Tongue (tissue), 1 donor: ENCODE measurements at regions not wholly inside any gene's neighbourhood (a gene's known extent, or its start where the extent isn't known, plus 50 kb on each side); places are given as distances from the start of the nearest gene placed in this dataset.

Experiments
- DNase-seq: peaks from one replicate; pipeline ENCODE4 v3.0.0-alpha.2; 2015

- DNase-seq: peak; percentile 43
Measured at GRCh38 chr15:27702581-27702980, 396.5 kb downstream of the OCA2 start.

DNA sequence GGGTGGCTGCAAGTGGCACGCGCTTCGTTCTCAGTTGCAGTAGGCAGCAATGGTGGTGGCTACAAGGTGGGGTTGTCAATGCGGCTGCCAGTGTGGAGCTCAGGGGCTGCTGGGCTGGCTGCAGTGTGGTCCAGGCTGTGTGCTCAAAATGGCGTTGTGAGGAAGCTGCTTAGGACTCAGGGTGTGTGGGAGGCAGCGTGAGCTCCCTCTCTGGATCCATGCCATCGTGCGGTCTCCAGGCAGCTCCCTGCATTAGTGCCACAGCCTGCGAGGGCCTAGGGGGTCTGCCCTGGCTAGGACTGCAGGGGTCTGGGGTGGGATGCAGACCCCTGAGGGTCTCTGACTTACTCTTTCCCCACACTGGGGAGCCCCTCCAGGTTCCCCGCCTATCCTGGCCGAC, 397.2 kb downstream of the OCA2 start:
- no peak for DNase-seq

- DNase-seq: no peak
Measured at GRCh38 chr15:27701014-27701413, 398.1 kb downstream of the OCA2 start.

DNA sequence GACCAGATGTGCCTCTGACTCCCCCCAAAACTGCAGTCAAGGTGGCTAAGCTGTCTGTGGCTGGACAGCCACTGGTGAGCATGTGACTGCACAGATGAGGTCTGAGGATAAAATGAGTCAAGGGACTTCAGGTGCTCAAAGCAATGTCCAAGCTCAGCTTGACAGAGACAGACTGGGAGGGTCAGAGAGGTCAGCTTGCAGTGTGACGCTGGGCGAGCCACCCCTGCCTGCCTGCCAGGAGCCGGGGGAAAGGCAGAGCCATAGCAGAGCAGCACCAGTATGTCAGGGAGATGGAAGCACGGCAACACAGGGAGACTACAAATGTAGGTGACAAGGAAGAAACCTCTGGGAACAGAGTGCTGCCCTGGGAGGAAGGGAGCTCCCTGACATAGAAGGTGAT, 399.4 kb downstream of the OCA2 start:
- no peak for DNase-seq

DNA sequence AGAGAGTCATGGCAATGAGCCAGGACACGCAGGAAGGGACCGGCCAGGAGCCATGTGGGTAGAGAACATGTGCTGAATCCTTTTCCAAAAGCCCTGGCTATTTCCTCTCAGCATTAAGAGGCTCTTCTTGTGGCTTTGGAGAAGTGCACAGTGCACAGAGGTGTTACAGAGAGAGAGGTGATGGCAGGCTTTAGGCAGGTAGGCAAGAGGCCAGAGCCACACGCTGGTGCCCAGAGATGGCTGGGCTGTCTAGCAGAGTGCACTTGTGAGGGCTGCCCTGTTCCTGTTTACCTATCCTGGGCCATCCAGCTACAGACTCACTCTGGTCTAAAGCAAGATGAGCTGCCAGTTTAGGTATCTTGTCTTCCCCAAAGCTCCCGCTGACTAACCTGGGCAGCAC, 402.6 kb downstream of the OCA2 start:
- no peak for DNase-seq

DNA sequence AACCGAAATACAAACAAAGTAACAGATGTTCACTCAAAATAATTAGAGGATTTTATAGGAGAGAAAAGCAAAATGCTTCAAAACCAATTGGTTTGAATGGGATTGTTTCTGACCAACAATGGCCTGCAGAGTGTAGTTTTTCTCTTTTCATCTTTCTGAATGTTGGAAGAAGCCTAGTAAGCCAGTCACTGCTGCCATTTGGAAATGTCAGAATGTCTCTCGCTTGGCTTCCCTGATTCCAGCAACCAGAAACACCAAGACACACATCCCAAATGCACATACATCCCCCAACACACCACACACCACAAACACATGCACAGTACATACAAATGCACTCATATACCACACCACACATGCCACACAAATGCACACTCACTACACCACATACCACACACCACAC, 403.4 kb downstream of the OCA2 start:
- no peak for DNase-seq

DNA sequence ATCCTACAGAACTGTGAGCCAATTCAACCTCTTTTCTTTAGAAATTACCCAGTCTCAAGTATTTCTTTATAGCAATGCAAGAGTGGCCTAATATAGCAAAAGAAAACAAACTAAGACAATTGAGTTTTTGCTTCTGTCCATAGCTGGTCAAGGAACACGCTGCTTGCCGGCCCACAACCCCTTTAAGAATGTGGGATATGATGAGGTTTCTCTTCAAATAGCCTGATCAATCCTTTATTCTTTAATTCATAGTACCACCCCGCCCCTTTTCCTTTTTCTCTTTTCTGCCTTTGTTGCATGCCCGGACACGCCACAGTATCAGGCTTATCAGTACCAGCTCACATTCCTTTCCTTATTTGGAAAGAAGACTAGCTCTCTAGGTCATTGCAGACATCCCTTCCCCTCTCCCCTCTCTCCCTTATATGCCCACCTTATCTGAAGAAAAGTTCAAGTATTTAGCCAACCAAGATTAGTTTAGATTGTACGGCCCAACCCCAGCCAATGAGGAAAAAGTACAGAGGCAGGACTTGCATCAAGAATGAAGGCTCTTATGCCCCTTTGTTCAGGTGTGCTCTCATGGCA, 404.5 kb downstream of the OCA2 start:
- DNase-seq: no peak

GRCh38 chr15:27693280-27693679, 405.8 kb downstream of the OCA2 start:
- DNase-seq: no peak

DNA sequence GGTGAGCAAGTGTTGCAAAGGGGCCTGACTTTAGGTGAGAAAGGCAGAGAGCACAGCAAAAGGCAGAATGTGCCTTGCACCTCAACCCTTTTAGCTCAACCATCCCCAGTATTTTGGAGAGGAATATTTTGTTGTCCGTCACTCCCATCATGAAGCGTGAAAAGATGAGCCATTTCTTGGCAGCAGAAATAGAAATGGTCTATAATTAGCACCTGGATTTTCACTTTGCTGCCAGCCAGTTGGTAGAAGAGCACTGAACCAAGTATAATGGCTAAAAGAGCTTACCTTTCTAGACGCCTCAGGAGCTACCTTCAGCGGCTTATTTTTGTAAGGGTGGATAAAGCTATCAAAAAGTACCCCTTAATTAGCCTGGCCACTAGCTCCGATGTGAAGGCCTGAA, 406.7 kb downstream of the OCA2 start:
- DNase-seq: no peak

GRCh38 chr15:27690290-27690689, 408.8 kb downstream of the OCA2 start:
- DNase-seq: no peak

- no peak for DNase-seq
Measured at GRCh38 chr15:27686971-27687370, 412.1 kb downstream of the OCA2 start.

GRCh38 chr15:27686369-27686768, 412.7 kb downstream of the OCA2 start:
- no peak for DNase-seq

- no peak for DNase-seq
Measured at GRCh38 chr15:27685644-27686043, 413.5 kb downstream of the OCA2 start.

DNA sequence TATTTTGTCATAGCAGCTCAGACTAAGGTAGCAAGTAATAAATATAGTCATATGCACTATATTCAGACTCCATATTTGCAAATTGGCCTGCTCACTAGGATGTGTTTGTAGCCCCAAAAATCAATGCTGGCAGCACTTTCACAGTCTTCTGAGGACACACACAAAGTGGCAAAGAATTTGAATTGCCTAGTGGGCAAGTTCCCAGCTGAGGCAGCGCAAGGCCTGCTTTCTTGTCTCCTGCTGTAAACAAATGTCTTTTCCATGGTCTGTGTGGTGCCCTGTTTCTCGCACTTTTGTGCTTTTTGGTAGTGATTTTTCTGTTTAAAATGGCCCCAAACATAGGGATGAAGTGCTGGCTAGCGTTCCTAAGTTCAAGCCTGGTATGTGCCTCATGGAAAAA, 416.0 kb downstream of the OCA2 start:
- no peak for DNase-seq

- no peak for DNase-seq
Measured at GRCh38 chr15:27681038-27681437, 418.1 kb downstream of the OCA2 start.

DNA sequence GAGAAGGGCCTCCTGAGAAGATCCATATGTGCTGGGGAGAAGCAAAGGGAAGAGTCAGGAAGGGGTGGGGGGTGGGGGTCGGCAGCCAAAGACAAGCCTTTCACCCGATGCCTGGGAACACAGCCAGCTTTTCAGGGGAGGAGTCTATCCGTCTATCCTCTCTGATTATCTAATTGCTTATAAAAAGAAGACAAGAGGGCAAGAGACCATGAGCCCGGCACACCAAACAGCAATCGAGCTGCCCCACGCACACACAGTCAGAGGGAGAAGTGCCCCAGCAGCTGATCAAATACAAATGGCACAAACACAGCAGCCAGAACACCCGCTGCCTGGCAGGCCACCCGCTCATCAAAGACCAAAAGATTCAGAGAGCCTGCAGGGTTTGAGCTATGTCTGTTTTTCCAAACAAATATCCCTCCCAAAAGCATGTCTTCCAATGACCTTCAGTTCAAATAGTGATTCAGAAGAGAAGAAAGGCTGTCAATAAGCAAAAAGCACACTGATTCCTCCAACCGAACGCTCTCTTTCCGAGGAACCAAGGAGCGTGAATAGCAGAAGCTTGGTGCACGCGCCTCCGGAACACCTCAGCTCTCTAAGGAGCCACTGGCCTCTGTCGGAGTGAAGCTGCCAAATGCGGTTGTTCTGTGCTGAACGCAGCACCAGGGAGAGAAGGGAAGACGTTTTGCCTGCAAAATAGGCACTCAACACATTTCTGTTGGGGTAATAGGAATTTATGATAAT, 419.2 kb downstream of the OCA2 start:
- peak; percentile 71 for DNase-seq

DNA sequence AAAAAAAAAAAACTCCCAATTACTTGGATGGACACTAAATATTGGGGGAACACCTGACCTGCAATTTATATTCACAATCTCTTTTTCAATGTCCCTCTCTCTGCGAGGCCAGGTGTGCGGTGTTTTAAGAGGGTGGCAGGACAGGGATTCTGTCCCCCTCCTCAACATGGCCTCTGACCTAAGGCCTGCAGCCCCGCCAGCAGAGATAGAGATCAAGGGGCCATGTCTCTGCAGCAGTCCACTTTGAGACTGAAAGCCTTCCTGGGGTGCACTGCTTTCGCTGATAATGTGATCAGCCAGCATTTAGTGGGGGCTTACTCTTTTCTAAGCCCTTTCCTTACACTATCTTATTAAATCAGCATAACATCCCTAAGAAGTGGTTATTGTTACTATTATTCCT, 419.9 kb downstream of the OCA2 start:
- no peak for DNase-seq

GRCh38 chr15:27677951-27678350, 421.2 kb downstream of the OCA2 start:
- no peak for DNase-seq

GRCh38 chr15:27676647-27677046, 422.5 kb downstream of the OCA2 start:
- DNase-seq: no peak

DNA sequence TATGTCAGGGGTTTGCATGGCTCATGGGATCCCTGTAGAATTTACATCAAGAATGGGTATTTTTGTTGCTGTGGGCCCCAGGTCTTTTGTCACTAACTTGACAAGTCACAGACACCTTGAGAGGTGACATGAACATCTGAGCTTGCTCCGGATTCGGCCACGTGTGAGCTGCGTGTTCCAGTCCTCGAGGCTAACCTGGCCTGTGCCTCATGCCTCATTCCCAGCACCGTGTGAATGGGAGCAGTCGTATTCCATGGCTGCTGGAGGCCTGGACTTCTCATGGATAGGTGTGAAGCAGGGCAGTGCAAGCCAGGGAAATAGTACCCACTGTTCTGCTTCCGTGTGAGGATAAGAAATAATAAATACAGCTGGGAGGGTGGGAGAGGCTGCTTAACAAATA, 423.5 kb downstream of the OCA2 start:
- no peak for DNase-seq

DNA sequence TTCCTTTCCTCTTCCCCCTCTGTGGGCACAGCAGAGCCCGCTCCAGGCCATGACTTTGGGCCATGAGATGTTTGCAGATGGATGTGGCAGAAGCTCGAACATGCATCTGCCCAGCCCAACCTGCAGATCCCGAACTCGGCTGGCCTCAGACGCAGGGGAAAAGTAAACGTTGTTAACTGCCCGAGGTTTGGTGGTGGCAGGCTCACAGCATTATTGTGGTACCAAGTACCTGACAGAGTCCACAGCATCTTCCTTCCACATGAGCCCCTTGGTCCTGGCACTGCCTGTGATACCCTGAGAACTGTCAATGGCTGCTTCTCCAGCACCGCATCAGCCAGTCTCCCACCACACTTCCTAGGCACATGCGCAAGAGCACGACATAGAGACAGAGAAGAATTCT, 424.3 kb downstream of the OCA2 start:
- no peak for DNase-seq

- no peak for DNase-seq
Measured at GRCh38 chr15:27673766-27674445, 425.2 kb downstream of the OCA2 start.

DNA sequence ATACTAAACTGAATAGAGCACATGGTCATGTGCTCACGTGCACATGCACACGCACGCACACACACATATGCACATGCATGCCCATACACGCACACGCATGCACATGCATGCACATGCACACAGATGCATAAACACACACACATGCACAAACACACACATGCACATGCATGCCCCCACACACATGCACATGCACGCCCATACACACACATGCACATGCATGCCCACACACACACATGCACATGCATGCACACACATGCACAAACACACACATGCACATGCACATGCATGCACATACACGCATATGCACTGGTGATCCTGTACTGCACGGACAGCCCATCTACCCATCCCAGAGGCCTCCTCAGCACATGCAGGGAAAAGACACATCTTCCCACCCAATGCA, 426.6 kb downstream of the OCA2 start:
- no peak for DNase-seq
